AG04449 (cell line): ENCODE measurements at regions not wholly inside any gene's neighbourhood (a gene's known extent, or its start where the extent isn't known, plus 50 kb on each side); places are given as distances from the start of the nearest gene placed in this dataset.

Source experiments
- CTCF ChIA-PET: fragments of 350-600 bp; formaldehyde crosslinking; extraction: SDS; loops from one replicate; lab custom pipeline; 2021; ENCODE audit warnings: antibody characterized with exemption; lab: Yijun Ruan, JAX
- POLR2A ChIA-PET: fragments of 400-600, 350-600 bp; formaldehyde crosslinking; extraction: SDS; loops from one replicate; lab custom pipeline; 2020; ENCODE audit warnings: antibody characterized with exemption, inconsistent platforms; lab: Yijun Ruan, JAX
- DNase-seq: peaks from one replicate; pipeline ENCODE4 v3.0.0-alpha.2; 2010; ENCODE audit warnings: low read depth, low spot score
- H3K4me3 ChIP-seq: 2 replicates; pipeline ENCODE4 v1.5.1; 2011; ENCODE audit warnings: low read depth, mild to moderate bottlenecking, control low read depth, low read length
- TF ChIP-seq, protein P1 (sequence below): IDR thresholded peaks from one replicate; pipeline ENCODE4 v1.5.1; 2011; ENCODE audit warnings: mild to moderate bottlenecking, moderate library complexity, low read length, control low read depth, inconsistent platforms; ENCODE audit not compliant: insufficient read depth; ENCODE audit errors: missing control alignments

- TF ChIP-seq, protein P1, sequence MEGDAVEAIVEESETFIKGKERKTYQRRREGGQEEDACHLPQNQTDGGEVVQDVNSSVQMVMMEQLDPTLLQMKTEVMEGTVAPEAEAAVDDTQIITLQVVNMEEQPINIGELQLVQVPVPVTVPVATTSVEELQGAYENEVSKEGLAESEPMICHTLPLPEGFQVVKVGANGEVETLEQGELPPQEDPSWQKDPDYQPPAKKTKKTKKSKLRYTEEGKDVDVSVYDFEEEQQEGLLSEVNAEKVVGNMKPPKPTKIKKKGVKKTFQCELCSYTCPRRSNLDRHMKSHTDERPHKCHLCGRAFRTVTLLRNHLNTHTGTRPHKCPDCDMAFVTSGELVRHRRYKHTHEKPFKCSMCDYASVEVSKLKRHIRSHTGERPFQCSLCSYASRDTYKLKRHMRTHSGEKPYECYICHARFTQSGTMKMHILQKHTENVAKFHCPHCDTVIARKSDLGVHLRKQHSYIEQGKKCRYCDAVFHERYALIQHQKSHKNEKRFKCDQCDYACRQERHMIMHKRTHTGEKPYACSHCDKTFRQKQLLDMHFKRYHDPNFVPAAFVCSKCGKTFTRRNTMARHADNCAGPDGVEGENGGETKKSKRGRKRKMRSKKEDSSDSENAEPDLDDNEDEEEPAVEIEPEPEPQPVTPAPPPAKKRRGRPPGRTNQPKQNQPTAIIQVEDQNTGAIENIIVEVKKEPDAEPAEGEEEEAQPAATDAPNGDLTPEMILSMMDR, result no peak
Observed at GRCh38 chr3:67923796-67924195, 269.4 kb upstream of the SUCLG2 start.

DNA sequence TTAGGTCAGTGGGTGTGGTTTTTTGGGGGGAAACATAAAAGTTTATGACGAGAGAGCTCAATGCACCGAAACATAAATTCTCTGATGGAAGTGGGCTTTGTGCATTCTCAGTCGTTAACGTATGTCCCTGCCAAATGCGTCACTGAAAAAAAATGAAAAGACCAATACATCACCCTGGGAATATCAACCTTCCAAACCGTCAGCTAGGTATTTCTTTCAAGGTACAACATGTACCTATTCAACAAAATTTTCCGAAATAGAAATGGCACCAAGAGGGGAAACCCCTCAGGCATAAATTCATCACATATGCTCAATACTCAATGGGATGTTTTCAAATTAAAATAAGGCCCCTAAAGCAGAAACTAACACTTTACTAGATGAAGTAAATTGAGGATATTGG, 266.6 kb upstream of the SUCLG2 start:
- ChIA-PET POLR2A (no interaction called here), CTCF (no interaction called here)
- no peak overlapping the region for H3K4me3 ChIP-seq
- no peak for DNase-seq
- TF ChIP-seq, protein P1, result no peak

More at GRCh38 chr3:67923796-67924195, 269.4 kb upstream of the SUCLG2 start:
- CTCF ChIA-PET, result no interaction called here
- no peak for DNase-seq
- POLR2A ChIA-PET, result no interaction called here
- no peak overlapping the region for H3K4me3 ChIP-seq

- POLR2A ChIA-PET, result no interaction called here
- CTCF ChIA-PET, result no interaction called here
- H3K4me3 ChIP-seq, result no peak overlapping the region
- no peak for DNase-seq
- TF ChIP-seq, protein P1, result no peak
Observed at GRCh38 chr3:67920311-67920710, 265.9 kb upstream of the SUCLG2 start.

DNA sequence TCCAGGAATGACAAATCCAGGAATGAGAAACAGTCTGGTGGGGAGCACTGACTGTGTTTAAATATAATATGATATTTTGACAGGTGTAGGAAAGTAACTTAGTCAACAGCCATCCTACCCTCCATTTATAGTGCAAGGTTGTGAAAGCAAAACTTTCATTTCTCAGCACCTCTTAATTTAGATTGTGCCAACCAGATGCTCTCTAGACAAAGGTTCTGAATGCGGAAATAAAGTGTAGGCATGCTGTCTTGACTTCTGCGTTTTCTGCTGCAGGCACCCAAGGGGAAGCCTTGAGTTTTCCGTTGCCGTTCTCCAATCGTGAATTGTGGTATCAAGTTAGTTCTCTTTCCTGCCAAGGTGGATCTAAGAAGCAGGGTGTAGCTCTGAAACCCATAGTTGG, 261.9 kb upstream of the SUCLG2 start:
- ChIA-PET CTCF (no interaction called here), POLR2A (no interaction called here)
- H3K4me3 ChIP-seq, result no peak overlapping the region
- TF ChIP-seq, protein P1, result no peak
- no peak for DNase-seq

GRCh38 chr3:67907735-67908134, 253.3 kb upstream of the SUCLG2 start:
- no peak for DNase-seq
- ChIA-PET CTCF (no interaction called here), POLR2A (no interaction called here)
- TF ChIP-seq, protein P1, result no peak
- H3K4me3 ChIP-seq, result no peak overlapping the region

DNA sequence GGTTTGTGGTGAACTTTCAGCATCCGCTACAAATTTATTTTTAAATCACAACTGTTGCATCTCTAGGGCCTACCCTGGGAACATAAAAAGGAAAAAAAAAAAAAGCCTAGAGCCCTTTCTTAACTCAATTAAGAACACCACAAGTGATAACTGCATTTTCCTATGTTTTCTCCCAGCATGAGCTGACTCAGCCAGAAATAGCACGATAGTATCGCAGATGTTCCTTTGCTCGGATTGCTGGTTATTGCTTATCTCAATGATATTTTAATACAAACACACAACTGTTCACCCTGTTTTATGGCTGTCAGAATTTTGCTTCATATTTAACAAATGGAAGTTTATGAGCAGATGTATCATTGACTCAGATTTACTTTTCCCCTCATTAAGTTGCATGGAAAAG, 251.8 kb upstream of the SUCLG2 start:
- TF ChIP-seq, protein P1, result no peak
- ChIA-PET POLR2A (no interaction called here), CTCF (no interaction called here)
- H3K4me3 ChIP-seq, result no peak overlapping the region
- no peak for DNase-seq
